NCI-H128 (cell line): ENCODE measurements at regions not wholly inside any gene's neighbourhood (a gene's known extent, or its start where the extent isn't known, plus 50 kb on each side); places are given as distances from the start of the nearest gene placed in this dataset.
"Not testable (repeated sequence)": the region's sequence is repeated elsewhere in the genome, so short reads cannot be mapped to it uniquely, and the experiment has no call there.

ENCODE experiments used
- DNase-seq: peaks from one replicate; lab custom pipeline; 2025; ENCODE audit not compliant: unreplicated experiment; lab: John Stamatoyannopoulos, UW

DNA sequence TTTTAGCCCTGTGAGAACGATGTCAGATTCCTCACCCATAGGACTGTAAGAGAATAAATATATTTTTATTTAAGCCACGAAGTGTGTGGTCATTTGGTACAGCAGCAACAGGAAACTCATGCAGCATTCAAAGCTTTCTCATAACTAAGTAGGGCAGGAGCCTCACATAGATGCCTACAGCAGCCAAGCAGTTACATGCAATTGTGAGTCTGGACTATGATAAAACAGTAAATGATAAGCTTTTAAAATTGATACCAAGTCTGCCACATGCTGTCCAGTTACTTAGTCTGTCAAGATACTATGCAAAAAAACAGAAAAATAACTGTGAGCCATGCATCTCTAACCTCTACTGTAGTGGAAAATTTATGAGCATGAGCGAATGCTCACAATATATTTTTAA lies 359.6 kb downstream of the HS3ST1 start:
- no peak for DNase-seq

GRCh38 chr4:11066584-11066983 lies 362.1 kb downstream of the HS3ST1 start:
- not testable (repeated sequence) for DNase-seq

DNA sequence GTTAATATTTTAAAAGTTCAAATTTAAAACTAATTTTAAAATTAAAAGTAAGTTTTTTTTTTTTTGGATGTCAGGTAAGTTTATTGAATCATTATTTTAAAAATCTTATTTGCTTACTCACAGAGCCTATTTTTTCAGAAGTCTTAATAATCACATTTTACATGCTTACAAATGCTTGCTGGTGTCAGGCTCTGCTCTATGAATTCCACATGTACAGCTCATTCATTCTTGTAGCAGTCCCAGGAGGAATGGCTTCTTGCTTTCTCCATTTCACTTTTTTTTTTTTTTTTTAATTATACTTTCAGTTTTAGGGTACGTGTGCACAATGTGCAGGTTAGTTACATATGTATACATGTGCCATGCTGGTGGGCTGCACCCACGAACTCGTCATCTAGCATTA lies 368.1 kb downstream of the HS3ST1 start:
- not testable (repeated sequence) for DNase-seq

DNA sequence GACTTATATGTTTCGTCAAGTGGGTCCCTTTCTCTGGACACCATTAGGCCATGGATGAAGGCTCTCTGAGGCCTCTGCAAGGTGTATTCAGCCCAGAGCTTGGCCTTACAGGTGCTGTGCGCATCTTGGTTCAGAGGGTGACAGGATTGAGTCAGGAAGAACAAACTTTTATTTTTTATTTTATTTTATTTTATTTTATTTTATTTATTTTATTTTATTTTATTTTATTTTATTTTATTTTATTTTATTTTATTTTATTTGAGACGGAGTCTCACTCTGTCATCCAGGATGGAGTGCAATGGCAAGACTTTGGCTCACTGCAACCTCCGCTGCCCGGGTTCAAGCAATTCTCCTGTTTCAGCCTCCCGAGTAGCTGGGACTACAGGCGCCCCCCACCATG lies 370.4 kb upstream of the CLNK start:
- not testable (repeated sequence) for DNase-seq

GRCh38 chr4:11053601-11054220 lies 369.1 kb upstream of the CLNK start:
- DNase-seq = no peak

DNA sequence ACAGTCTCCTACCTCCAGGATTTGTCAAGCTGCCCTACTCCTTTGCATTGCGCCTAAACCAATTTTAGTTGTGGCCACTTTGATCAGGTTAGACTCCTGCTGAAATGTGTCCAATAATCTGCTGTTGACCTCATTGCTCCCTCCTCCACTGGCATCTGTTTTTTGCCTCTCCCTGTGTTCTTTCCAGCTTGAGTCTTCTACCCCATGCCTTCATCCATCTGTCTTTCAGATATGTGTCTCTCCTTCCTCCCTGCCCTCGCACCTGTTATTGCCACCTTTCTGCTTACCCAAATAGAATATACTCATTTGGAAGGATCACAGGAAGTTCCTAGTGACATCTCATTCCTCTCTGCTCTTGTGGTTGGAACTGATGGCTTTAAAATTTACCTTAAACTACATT lies 366.6 kb upstream of the CLNK start:
- DNase-seq = no peak

- DNase-seq = no peak
Observed at GRCh38 chr4:11050766-11051165, 366.2 kb upstream of the CLNK start.

DNA sequence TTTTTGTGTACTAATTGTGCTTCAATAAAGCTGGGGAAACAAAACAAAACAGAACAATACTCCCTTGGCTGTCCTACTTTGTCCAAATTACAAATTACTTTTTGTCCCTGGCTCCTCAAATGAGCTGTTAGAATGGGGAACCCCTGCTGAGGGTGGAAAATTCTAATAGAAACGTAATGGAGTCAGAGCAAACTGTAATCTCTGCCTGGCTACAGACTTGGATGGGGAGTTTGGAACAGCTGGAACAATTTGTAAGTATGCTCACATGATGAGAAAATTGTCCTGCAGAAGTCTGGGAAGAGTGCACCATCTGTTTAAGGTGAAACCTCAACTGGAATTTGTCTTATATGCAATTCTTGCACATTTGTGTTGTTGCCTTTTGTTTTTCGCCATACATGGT lies 364.4 kb upstream of the CLNK start:
- DNase-seq = no peak

DNA sequence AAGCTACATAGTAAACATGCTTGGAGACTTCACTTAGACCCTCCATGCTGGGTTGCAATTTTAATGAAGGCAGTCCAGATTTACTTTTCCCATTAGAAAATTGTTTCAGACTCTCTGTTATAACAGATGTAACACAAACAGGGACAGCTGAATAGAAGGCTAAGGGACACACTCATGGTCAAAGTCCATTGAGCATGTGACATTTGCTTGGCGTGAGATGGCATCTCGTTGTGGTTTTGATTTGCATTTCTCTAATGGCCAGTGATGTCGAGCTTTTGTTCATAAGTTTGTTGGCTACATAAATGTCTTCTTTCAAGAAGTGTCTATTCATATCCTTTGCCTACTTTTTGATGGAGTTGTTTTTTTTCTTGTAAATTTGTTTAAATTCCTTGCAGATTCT lies 358.2 kb upstream of the CLNK start:
- no peak for DNase-seq

GRCh38 chr4:11039634-11040131 lies 355.1 kb upstream of the CLNK start:
- DNase-seq = no peak

DNA sequence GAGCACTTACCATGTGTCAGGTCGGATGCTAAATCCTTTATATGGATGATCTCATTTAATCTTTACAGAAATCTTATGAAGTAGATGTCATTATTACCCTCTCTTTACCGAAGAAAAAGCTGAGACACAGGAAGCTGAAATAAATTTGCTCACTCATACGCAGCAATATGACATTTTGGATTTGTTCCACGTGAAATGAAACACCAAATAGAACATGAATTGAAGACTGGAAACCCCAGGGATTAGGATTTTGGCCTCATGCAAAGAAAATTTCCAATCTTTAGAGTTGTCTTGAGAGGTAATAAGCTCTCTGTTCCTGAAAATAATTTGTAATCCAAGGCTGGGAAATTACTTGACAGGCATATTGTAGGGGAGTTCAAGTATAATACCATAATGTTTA lies 354.4 kb upstream of the CLNK start:
- DNase-seq = no peak

GRCh38 chr4:11037637-11038036 lies 353.1 kb upstream of the CLNK start:
- no peak for DNase-seq

DNA sequence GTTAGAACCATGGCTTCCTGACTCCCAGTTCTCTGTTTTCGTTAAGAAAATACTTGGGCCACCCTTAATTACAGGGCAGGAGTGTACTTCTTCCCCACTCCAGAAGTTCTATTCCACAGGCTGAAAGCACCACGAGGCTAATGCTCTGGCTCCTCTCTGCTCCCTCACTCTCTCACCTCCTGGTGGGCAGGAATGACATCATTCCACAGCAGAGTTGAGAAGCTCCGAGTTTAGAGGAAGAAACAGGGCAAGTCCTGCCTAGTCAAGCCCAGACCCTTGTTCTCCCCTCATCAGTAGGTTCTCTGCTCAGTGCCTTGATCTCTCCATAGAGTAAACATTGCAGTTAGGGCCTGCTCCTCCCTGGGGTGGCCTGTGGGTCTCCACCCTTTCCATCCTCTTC lies 343.8 kb upstream of the CLNK start:
- DNase-seq = no peak

DNA sequence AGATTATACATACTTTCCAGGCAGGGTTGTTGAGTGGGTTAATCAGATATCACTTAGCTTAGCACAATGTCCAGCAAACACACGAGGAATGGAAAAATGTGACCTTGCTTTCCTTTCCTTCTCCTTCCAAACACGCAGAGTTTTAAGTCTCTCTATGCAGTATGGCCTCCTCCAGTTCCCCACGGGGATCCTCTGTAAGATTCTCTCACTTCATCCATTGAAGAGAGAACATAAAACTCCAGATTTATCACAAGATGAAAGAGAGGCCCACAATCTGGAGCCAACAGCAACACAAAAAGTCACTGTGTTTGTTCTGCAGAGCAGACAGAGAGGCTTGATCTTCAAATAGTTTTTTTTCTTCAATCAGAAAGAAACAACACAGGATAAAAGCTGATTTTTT lies 336.8 kb upstream of the CLNK start:
- DNase-seq = no peak

DNA sequence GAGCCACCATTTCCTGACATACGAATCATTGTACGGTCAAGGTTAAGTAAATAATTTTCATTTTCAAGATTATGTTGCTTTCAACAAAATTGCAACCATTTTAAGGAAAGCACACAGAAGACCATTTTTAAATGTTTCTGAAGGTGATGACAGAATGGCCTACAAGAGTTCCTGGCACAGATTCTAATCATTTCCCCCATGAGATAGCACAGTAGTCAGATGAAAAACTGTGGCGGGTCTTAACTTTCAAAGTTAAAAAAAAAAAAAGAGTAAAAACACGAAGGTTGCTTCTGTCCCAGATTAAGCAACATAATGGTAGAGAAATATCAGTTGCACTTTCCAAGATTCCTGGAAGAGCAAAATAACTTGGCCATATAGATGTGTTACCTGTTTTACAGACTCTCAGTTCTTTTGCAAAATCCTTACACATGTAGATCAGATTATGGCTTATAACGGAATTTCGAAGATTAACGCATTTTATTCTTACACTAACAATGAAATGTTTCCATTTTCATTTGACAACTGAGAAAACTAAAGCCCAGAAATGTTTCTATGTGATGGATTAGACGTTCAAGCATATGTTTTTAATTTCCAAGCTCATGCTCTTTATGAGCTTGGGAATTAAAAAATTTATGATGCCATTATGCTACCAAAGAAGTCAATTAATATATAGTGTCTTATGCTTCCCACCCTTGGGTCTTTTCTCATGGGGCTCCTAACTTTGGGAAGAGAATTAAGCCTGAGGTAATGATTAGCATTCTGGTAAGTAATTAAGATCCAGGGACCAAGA lies 335.1 kb upstream of the CLNK start:
- DNase-seq = no peak

GRCh38 chr4:11014199-11014598 lies 329.6 kb upstream of the CLNK start:
- DNase-seq = no peak

- DNase-seq = no peak
Observed at GRCh38 chr4:11013094-11013664, 328.6 kb upstream of the CLNK start.

GRCh38 chr4:11011249-11011648 lies 326.7 kb upstream of the CLNK start:
- DNase-seq = no peak

DNA sequence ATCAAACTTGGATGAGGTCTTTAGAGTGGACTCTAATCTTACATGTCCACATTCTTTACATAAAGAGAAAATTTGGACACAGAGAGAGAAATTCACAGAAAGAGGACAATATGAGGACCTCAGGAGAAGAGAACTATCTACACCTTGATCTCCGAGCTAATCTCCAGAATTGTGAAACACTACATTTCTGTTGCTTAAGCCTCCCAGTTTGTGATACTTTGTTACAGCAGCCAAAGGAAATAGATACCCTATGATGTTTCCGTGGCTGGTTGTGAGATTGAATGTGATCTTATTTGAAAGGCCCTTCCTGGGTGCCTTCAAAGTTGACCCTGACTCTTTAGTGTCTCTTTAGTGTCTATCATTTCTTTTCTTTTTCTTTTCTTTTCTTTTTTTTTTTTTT lies 326.1 kb upstream of the CLNK start:
- no peak for DNase-seq

GRCh38 chr4:11009281-11009680 lies 324.7 kb upstream of the CLNK start:
- DNase-seq = no peak

DNA sequence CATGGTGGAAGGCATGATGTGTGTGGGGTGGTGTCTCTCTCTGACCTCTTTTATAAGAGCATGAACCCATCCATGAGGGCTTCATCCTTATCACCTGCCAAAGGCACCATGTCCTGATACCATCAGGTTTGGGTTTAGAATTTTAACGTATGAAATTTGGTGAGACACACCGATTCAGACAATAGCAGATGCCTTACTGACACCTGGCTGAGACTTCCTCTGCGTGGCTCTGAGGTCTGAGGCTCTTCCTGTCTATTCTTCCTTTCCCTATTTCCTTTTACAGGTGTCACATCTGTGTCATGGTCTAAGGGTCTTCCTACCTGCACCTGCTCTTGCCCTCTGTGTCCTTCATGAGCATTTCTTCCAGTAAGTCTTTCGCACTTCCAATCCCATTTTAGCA lies 320.7 kb upstream of the CLNK start:
- DNase-seq = no peak

- DNase-seq = no peak
Observed at GRCh38 chr4:11004818-11005217, 320.2 kb upstream of the CLNK start.
